Retinal pigment epithelial cell (primary cell): ENCODE measurements at regions not wholly inside any gene's neighbourhood (a gene's known extent, or its start where the extent isn't known, plus 50 kb on each side); places are given as distances from the start of the nearest gene placed in this dataset.

Source experiments
- DNase-seq: peaks from one replicate; pipeline ENCODE4 v3.0.0-alpha.2; 2010; ENCODE audit warnings: low read depth
- H3K4me3 ChIP-seq: 2 replicates; pipeline ENCODE4 v1.5.1; 2011; ENCODE audit warnings: mild to moderate bottlenecking, low read length, control low read depth, moderate library complexity
- CTCF ChIP-seq: conservative IDR thresholded peaks from 2 replicates; pipeline ENCODE4 v1.5.1; 2011; ENCODE audit warnings: low read depth, low read length, control low read depth, inconsistent platforms

GRCh38 chr3:30492322-30493192 is 113.8 kb upstream of the TGFBR2 start:
- no peak for DNase-seq
- TF ChIP-seq CTCF = no peak
- no peak overlapping the region for H3K4me3 ChIP-seq

- TF ChIP-seq CTCF = no peak
- no peak for DNase-seq
- H3K4me3 ChIP-seq = no peak overlapping the region
Measured at GRCh38 chr3:30493911-30494311, 112.5 kb upstream of the TGFBR2 start.

GRCh38 chr3:30495172-30496065 is 111.0 kb upstream of the TGFBR2 start:
- TF ChIP-seq CTCF = no peak
- DNase-seq = no peak
- no peak overlapping the region for H3K4me3 ChIP-seq

GRCh38 chr3:30496066-30496966 is 110.1 kb upstream of the TGFBR2 start:
- no peak for DNase-seq
- no peak overlapping the region for H3K4me3 ChIP-seq
- TF ChIP-seq CTCF = no peak

- no peak for TF ChIP-seq CTCF
- no peak for DNase-seq
- no peak overlapping the region for H3K4me3 ChIP-seq
Measured at GRCh38 chr3:30498587-30498967, 107.8 kb upstream of the TGFBR2 start.

- H3K4me3 ChIP-seq = no peak overlapping the region
- no peak for DNase-seq
- no peak for TF ChIP-seq CTCF
Measured at GRCh38 chr3:30500666-30501399, 105.6 kb upstream of the TGFBR2 start.
